Neural cell (in vitro differentiated cells): ENCODE measurements at regions not wholly inside any gene's neighbourhood (a gene's known extent, or its start where the extent isn't known, plus 50 kb on each side); places are given as distances from the start of the nearest gene placed in this dataset.

Experiments
- H2AFZ ChIP-seq: fragments of 200-600, 300-800 bp; sonication (generic), shearing (Covaris generic); 2 replicates; pipeline ENCODE4 v1.6.0; 2014; ENCODE audit warnings: low read depth, mild to moderate bottlenecking, antibody characterized with exemption, low read length, moderate library complexity
- H3F3A ChIP-seq: fragments of 200-600 bp; shearing (Covaris generic); 2 replicates; pipeline ENCODE4 v1.6.1; 2016; ENCODE audit warnings: mild to moderate bottlenecking, moderate library complexity, mixed read lengths, antibody characterized with exemption, low read length; ENCODE audit not compliant: insufficient read depth, poor library complexity, severe bottlenecking
- H3K27ac ChIP-seq: fragments of 200-600, 300-800 bp; sonication (generic), shearing (Covaris generic); 2 replicates; pipeline ENCODE4 v1.5.1; 2014; ENCODE audit warnings: mild to moderate bottlenecking, low read length, moderate library complexity
- H3K27me3 ChIP-seq: fragments of 300-800, 200-600 bp; sonication (generic), shearing (Covaris generic); 2 replicates; pipeline ENCODE4 v1.6.0; 2014; ENCODE audit warnings: mild to moderate bottlenecking, low read depth, low read length, moderate library complexity; ENCODE audit not compliant: insufficient read depth
- H3K36me3 ChIP-seq: fragments of 300-800, 200-600 bp; sonication (generic), shearing (Covaris generic); 2 replicates; pipeline ENCODE4 v1.5.1; 2014; ENCODE audit warnings: mild to moderate bottlenecking, antibody characterized with exemption, low read length, moderate library complexity; ENCODE audit not compliant: insufficient read depth
- H3K4me2 ChIP-seq: fragments of 300-800, 200-600 bp; sonication (generic), shearing (Covaris generic); 2 replicates; pipeline ENCODE4 v1.6.0; 2014; ENCODE audit warnings: mild to moderate bottlenecking, low read length
- H3K4me3 ChIP-seq: fragments of 300-800, 200-600 bp; sonication (generic), shearing (Covaris generic); 2 replicates; pipeline ENCODE4 v1.5.1; 2014; ENCODE audit warnings: mild to moderate bottlenecking, low read length, moderate library complexity
- H3K79me2 ChIP-seq: fragments of 200-600 bp; shearing (Covaris generic); replicated peaks from 2 replicates; pipeline ENCODE4 v1.6.0; 2014; ENCODE audit warnings: mild to moderate bottlenecking, low read length, moderate library complexity; ENCODE audit not compliant: insufficient read depth
- H3K9ac ChIP-seq: fragments of 300-800, 200-600 bp; sonication (generic), shearing (Covaris generic); 2 replicates; pipeline ENCODE4 v1.6.1; 2016; ENCODE audit warnings: mild to moderate bottlenecking, low read length, mixed read lengths
- H3K9me2 ChIP-seq: fragments of 200-600 bp; shearing (Covaris generic); 2 replicates; pipeline ENCODE4 v1.6.1; 2016; ENCODE audit warnings: mild to moderate bottlenecking, low read length, mixed read lengths; ENCODE audit not compliant: insufficient read depth
- H3K9me3 ChIP-seq: fragments of 200-600, 300-800 bp; sonication (generic), shearing (Covaris generic); 2 replicates; pipeline ENCODE4 v1.6.1; 2016; ENCODE audit warnings: mild to moderate bottlenecking, mixed run types, low read length, moderate library complexity, mixed read lengths
- H4K20me1 ChIP-seq: fragments of 200-600 bp; shearing (Covaris generic); 2 replicates; pipeline ENCODE4 v1.6.1; 2016; ENCODE audit warnings: mild to moderate bottlenecking, mixed run types; ENCODE audit not compliant: insufficient read depth
- CTCF ChIP-seq: fragments of 450-650 bp; IDR thresholded peaks from 2 replicates; pipeline ENCODE4 v1.5.1; 2014; ENCODE audit warnings: antibody characterized with exemption, mild to moderate bottlenecking, moderate library complexity; ENCODE audit not compliant: poor library complexity, severe bottlenecking
- EP300 ChIP-seq: fragments of 450-650 bp; conservative IDR thresholded peaks from 2 replicates; pipeline ENCODE4 v1.6.1; 2014; ENCODE audit warnings: antibody characterized with exemption, mild to moderate bottlenecking, moderate library complexity; ENCODE audit not compliant: poor library complexity, severe bottlenecking
- EZH2 ChIP-seq: fragments of 200-600, 300-800 bp; shearing (Covaris generic), sonication (generic); IDR thresholded peaks from 2 replicates; pipeline ENCODE4 v1.6.1; 2014; ENCODE audit warnings: antibody characterized with exemption, low read length, borderline replicate concordance, mild to moderate bottlenecking; ENCODE audit not compliant: insufficient read depth, poor library complexity, severe bottlenecking
- MXI1 ChIP-seq: fragments of 450-650 bp; conservative IDR thresholded peaks from 2 replicates; pipeline ENCODE4 v1.6.1; 2014; ENCODE audit warnings: antibody characterized with exemption, mild to moderate bottlenecking; ENCODE audit not compliant: poor library complexity, severe bottlenecking
- POLR2AphosphoS5 ChIP-seq: IDR thresholded peaks from 2 replicates; pipeline ENCODE4 v1.6.1; 2012
- RAD21 ChIP-seq: fragments of 450-650 bp; conservative IDR thresholded peaks from 2 replicates; pipeline ENCODE4 v1.6.1; 2014; ENCODE audit warnings: antibody characterized with exemption, mild to moderate bottlenecking, moderate library complexity
- TAF1 ChIP-seq: IDR thresholded peaks from 2 replicates; pipeline ENCODE4 v1.6.1; 2012; ENCODE audit warnings: low read depth

DNA sequence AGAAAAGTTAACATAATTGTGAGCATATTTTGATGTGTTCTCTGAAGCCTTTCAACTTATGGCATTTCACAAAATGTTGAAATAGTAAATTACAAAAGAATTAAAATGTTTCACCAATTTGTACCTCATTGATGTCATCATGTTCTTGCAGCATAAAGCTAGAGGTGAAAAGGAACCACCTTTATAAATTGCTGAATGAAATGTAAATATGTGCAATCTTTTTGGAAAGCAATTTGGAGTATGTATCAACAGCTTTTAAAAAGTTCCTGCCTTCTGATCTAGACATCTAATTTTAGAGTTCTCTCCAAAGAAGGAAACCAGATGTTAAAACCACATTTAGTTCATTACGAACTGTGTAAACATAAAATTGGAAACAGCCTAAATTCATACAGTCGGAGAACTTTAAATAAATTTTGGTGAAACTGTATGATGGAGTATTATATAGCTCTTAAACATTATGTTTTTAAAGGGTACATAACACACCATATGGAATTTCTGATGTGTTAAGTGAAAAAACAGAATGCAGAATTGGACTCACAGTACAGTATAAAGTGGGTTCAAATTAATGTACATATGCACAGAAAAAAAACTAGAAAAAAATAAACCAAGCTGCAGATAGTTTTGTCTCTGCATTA, 311.2 kb upstream of the NAALADL2 start:
- Histone ChIP-seq H2AFZ (no peak overlapping the region), H3K27me3 (no peaks in the 10 kb centered on the region), H3K9ac (no peak overlapping the region), H4K20me1 (no peaks in the 10 kb centered on the region), H3K27ac (no peak overlapping the region), H3K79me2 (no peaks in the 10 kb centered on the region), H3K36me3 (no peaks in the 10 kb centered on the region), H3K4me3 (no peak overlapping the region), H3K9me2 (no peaks in the 10 kb centered on the region), H3K9me3 (no peaks in the 10 kb centered on the region), H3F3A (no peaks in the 10 kb centered on the region), H3K4me2 (no peak overlapping the region)
- TF ChIP-seq TAF1, result no peak
- TF ChIP-seq CTCF, result no peak
- no peak for TF ChIP-seq RAD21
- TF ChIP-seq EZH2, result no peak

GRCh38 chr3:174548841-174549623, 310.1 kb upstream of the NAALADL2 start:
- Histone ChIP-seq H3K4me2 (no peak overlapping the region), H4K20me1 (no peaks in the 10 kb centered on the region), H3K36me3 (no peaks in the 10 kb centered on the region), H3K9me2 (no peaks in the 10 kb centered on the region), H2AFZ (no peak overlapping the region), H3F3A (no peaks in the 10 kb centered on the region), H3K9me3 (no peaks in the 10 kb centered on the region), H3K9ac (no peak overlapping the region), H3K27me3 (no peaks in the 10 kb centered on the region), H3K4me3 (no peak overlapping the region), H3K79me2 (no peaks in the 10 kb centered on the region), H3K27ac (no peak overlapping the region)
- TF ChIP-seq POLR2AphosphoS5, result no peak

DNA sequence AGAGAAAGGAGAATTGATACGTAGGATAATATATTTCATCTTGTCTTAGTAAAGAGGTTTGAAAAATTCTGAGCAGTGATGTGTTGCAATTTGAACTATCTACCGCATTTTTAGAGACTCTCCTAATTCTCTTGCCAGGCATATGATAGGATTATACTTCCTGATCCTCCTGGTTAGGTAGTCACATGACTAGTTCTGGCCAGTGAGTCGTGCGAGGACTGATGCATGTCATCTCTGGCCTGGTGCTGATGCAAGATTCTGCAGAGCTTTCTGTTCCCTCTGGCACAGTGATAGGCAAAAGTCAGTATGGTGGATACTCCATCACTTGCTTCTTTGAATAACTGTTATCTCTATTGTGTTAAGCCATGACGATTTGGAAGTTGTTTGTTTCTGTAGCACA, 277.6 kb upstream of the NAALADL2 start:
- H4K20me1 ChIP-seq, result no peaks in the 10 kb centered on the region
- H3K9ac ChIP-seq, result no peak overlapping the region
- H3K4me2 ChIP-seq, result no peak overlapping the region
- H3K79me2 ChIP-seq, result no peaks in the 10 kb centered on the region
- TF ChIP-seq CTCF (no peak), MXI1 (no peak), EP300 (no peak)
- H3K9me3 ChIP-seq, result no peaks in the 10 kb centered on the region
- no peak overlapping the region for H3K27ac ChIP-seq
- no peaks in the 10 kb centered on the region for H3K36me3 ChIP-seq
- H3K9me2 ChIP-seq, result no peaks in the 10 kb centered on the region
- H3K27me3 ChIP-seq, result no peaks in the 10 kb centered on the region
- no peak overlapping the region for H2AFZ ChIP-seq
- no peak overlapping the region for H3K4me3 ChIP-seq
- no peaks in the 10 kb centered on the region for H3F3A ChIP-seq
